ENCODE measurements at regions not wholly inside any gene's neighbourhood (a gene's known extent, or its start where the extent isn't known, plus 50 kb on each side); places are given as distances from the start of the nearest gene placed in this dataset.

DNA sequence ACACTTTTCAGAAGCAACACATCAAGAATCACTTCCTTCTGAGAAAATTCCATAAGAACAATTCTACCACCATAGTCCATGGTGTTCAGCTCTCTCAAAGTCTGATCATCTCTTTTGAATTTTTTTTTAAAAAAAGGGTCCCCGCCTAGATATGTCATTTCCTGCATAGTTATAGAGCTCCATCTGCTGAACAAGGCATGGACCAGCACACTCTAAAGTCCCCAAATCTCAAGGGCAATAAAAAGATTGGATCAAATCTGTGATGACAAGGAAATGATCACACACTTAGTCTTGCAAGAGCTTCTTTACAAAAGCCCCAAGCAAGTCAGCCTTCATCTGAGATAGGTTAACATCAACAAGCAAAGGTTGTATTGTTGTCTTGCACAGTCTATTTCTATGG lies 100.7 kb upstream of the STMND1 start:
- no peaks in the 10 kb centered on the region for H3K27me3 ChIP-seq (ENCODE audit: control insufficient read depth, insufficient read depth, low read length)
- no peaks in the 10 kb centered on the region for H3K36me3 ChIP-seq (ENCODE audit: control insufficient read depth, insufficient read depth, low read length)
- peaks cover 0 to 2% of the 10 kb centered on the region in 2 donors for H3K9me3 Mint-ChIP-seq
- no peaks in the 10 kb centered on the region for H3K36me3 Mint-ChIP-seq
- no peaks in the 10 kb centered on the region for H3K9me3 ChIP-seq (ENCODE audit: control insufficient read depth, insufficient read depth, low read length)
- H3K4me1 ChIP-seq (ENCODE audit: control insufficient read depth, insufficient read depth, low read length) = no peaks in the 10 kb centered on the region
- DNase-seq (no peak), ATAC-seq (no peak)
- no peak overlapping the region for H3K4me3 ChIP-seq (ENCODE audit: low read length)
- H3K4me3 Mint-ChIP-seq = no peak overlapping the region
- WGBS (ENCODE audit: insufficient coverage) = 31% methylated on average over 1 of the region's 1 CpG
- no peak overlapping the region for H3K27ac ChIP-seq (ENCODE audit: low read length)
- intact Hi-C loops (cut with micrococcal nuclease) = no loop called here
- H3K27ac Mint-ChIP-seq = no peak overlapping the region
- peaks cover 41 to 70% of the 10 kb centered on the region in 2 donors for H3K27me3 Mint-ChIP-seq (ENCODE audit: low read depth in 2 of 2)
- H3K4me1 Mint-ChIP-seq = no peaks in the 10 kb centered on the region
- no peak for TF ChIP-seq CTCF (IDR thresholded peaks at IDR 0.05)

DNA sequence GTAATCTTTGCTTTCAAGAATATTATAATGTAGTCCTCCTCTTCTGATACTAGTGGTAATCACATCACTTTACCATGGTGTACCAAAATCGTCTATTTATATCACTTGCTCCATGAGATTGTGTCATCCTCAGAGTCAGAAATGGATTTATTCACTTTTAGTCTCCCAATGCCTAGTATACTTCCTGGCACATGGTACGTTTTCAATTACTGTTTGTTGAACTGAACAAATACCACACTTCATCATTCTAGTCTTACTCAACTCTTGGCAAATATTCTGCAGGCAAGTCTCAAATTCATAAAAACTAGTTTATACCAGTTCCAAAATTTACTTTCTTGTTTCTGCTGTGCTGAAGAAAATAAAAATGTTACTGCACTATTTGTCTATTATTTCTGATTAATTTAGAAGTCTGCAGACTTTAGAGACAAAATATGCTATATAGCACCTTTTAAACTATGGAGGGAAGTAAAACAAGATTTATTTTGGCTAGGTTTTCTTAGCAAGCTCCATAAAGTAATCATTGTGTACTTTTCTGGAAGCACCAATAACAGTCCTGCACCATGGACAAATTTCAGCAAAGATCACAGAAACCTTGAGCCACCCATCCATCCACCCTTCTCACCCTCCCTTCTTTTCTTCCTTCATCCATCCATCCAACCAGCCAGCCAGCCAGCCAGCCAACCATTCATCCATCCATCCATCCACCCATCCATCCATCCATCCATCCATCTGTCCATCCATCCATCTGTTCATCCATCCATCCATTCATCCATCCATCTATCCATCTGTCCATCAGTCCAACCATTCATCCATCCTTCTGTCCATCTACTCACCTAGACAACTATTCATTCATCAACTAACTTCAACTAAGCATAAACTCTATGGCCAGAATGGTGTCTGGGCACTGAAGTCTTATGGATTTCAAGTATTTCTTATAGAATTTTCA lies 102.1 kb upstream of the STMND1 start:
- peaks cover 43 to 73% of the 10 kb centered on the region in 2 donors for H3K27me3 Mint-ChIP-seq (ENCODE audit: low read depth in 2 of 2)
- H3K9me3 Mint-ChIP-seq = peaks cover 0 to 2% of the 10 kb centered on the region in 2 donors
- no peak overlapping the region for H3K4me3 Mint-ChIP-seq
- 69% methylated on average over 2 of the region's 2 CpGs for WGBS (ENCODE audit: insufficient coverage)
- no peaks in the 10 kb centered on the region for H3K36me3 ChIP-seq (ENCODE audit: control insufficient read depth, insufficient read depth, low read length)
- TF ChIP-seq CTCF (IDR thresholded peaks at IDR 0.05) = no peak
- no peaks in the 10 kb centered on the region for H3K4me1 ChIP-seq (ENCODE audit: control insufficient read depth, insufficient read depth, low read length)
- DNase-seq (no peak), ATAC-seq (no peak)
- H3K4me3 ChIP-seq (ENCODE audit: low read length) = no peak overlapping the region
- intact Hi-C loops (cut with micrococcal nuclease) = no loop called here
- H3K27ac ChIP-seq (ENCODE audit: low read length) = no peak overlapping the region
- no peaks in the 10 kb centered on the region for H3K9me3 ChIP-seq (ENCODE audit: control insufficient read depth, insufficient read depth, low read length)
- H3K27me3 ChIP-seq (ENCODE audit: control insufficient read depth, insufficient read depth, low read length) = no peaks in the 10 kb centered on the region
- H3K27ac Mint-ChIP-seq = no peak overlapping the region
- H3K36me3 Mint-ChIP-seq = no peaks in the 10 kb centered on the region
- H3K4me1 Mint-ChIP-seq = no peaks in the 10 kb centered on the region

GRCh38 chr6:16998461-16998860 lies 103.4 kb upstream of the STMND1 start:
- no peaks in the 10 kb centered on the region for H3K4me1 ChIP-seq (ENCODE audit: control insufficient read depth, insufficient read depth, low read length)
- no peak for TF ChIP-seq CTCF (IDR thresholded peaks at IDR 0.05)
- Mint-ChIP-seq H3K4me3 (no peak overlapping the region), H3K27me3 (ENCODE audit: low read depth in 2 of 2) (peaks cover 44 to 64% of the 10 kb centered on the region in 2 donors), H3K9me3 (peaks cover 0 to 2% of the 10 kb centered on the region in 2 donors), H3K36me3 (no peaks in the 10 kb centered on the region), H3K27ac (no peak overlapping the region), H3K4me1 (no peaks in the 10 kb centered on the region)
- no peaks in the 10 kb centered on the region for H3K36me3 ChIP-seq (ENCODE audit: control insufficient read depth, insufficient read depth, low read length)
- H3K27me3 ChIP-seq (ENCODE audit: control insufficient read depth, insufficient read depth, low read length) = no peaks in the 10 kb centered on the region
- ATAC-seq (no peak), DNase-seq (no peak)
- no peak overlapping the region for H3K27ac ChIP-seq (ENCODE audit: low read length)
- no peak overlapping the region for H3K4me3 ChIP-seq (ENCODE audit: low read length)
- H3K9me3 ChIP-seq (ENCODE audit: control insufficient read depth, insufficient read depth, low read length) = no peaks in the 10 kb centered on the region
- WGBS (ENCODE audit: insufficient coverage) = 62% methylated on average over 5 of the region's 5 CpGs
- intact Hi-C loops (cut with micrococcal nuclease) = no loop called here
